Right ventricle myocardium superior (tissue), 1 donor: ENCODE measurements at regions not wholly inside any gene's neighbourhood (a gene's known extent, or its start where the extent isn't known, plus 50 kb on each side); places are given as distances from the start of the nearest gene placed in this dataset.

ENCODE experiments used
- ATAC-seq: fragments of 200-7000 bp; cut with Tn5 transposase; one replicate; pipeline ENCODE4 v1.9.1; 2020; ENCODE audit warnings: mild to moderate bottlenecking; ENCODE audit not compliant: poor library complexity
- DNase-seq: peaks from one replicate; pipeline ENCODE4 v3.0.0-alpha.2; 2020
- intact Hi-C: fragments of 100-400 bp; cut with DNase I; formaldehyde crosslinking; loops from one replicate; pipeline ENCODE4 v1.11.2; 2022
- donor health status: DM: no; HTN: yes; CAD: no; lungs with severe emphysema.

DNA sequence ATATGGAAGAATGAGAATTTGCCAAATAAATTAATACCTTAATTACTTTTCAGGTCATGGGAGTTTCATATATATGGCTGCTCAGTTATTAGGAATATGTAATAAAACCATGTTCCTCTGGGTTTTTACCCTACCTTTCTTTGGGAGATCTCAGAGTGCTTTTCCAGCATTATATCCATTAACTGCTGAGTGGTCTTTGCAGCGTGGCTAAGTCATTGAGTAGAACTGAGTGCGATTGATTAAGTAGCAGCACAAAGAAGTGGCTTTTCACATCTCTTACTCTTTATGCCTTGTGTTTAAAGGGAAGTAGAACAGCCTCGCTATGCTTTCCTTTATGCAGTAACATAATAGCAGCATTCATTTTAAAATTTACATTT is 340.1 kb downstream of the SNAPC1 start:
- intact Hi-C loops = no loop called here
- ATAC-seq = no peak
- DNase-seq = no peak

DNA sequence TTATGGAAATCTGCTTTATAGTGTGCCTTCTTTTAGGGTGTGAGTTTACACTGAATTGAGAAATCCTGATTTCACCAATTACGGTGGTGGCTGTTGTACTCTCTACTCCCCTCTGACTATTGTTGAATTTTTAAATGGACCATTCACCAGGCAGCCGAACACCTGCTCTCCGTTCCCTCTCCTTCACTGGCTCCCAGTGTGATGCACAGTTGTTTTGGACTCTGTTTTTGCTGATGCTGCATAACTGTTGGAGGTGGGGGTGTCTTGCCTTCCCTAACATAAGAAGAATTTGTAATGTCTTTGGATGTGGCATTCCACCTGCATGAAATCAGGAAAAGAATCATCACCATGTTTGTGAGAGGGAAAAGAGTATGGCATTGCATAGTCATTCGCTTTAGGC is 341.2 kb downstream of the SNAPC1 start:
- ATAC-seq (no peak), DNase-seq (no peak)
- intact Hi-C loops = no loop called here

DNA sequence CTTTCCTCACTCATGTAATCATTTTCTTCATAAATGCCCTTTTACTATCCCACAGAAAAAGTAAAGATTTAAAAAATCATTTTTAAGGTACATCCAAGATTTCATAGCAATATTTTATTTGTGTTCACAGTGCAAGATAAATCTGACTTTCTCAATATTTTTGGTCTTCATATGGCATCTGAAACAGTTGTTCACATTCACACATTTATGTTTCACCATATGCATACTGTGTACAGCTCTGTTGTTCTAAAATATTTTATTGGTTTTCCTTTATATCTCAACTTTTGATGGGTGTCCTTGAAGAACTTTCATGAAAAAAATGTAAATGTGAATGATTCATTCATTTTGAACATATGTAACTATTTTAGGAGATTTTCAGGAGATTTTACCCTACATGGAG is 348.7 kb downstream of the SNAPC1 start:
- DNase-seq = no peak
- intact Hi-C loops = no loop called here
- no peak for ATAC-seq

DNA sequence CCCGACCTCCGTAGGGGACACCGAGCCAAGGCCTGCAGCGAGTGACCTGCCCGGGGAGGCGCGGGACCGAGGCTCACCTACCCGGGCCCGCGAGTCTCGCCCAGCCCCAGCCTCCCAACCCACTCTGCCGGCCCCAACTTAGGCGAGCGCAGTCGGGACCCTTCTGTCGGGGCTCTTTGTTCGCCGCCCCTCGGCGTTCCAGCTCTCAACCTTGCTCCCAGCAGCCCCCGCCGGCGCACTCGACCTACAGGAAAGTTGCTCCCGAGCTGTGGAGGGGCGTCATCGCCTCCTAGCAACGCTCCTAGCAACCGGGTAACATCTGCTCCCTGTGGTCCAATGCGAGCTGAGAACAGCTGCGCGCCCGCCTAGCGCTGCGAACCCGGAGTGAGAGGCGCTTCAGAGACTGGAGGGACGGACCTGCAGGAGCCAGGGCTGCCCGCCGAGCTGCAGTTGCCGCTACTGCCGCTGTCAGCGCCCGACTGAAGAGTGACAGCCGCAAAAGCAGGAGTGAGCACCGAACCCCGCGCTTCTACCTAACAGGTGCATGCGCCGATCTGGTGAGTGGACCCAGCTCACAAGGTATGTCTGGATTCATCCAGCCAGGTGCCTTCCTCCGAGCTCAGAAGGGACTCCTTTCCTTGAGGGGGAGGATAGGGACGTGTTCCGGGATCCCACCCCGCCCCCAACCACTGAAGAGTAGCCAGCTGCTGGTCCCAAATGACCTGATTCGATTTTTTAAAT is 355.0 kb downstream of the SNAPC1 start:
- intact Hi-C loops = no loop called here

DNA sequence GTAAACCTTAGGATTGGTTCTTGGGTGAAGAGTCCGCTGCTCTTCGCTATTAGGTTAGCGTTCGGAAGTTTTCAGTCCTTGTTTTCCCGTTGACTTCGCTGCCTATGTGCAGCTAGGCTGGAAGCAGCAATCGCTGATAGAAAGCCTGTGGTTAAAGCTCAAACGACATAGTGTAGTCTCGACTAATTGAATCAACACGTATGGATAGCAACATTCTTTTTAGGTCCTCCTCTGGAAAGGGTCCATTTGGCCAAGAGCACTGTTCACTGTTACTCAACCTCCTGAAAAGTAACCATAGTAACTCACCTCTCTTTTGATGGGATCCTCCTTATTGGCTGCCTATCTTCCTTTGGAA is 355.5 kb downstream of the SNAPC1 start:
- intact Hi-C loops = no loop called here
- peak; percentile 12 for ATAC-seq

More for the DNA sequence above, 355.0 kb downstream of the SNAPC1 start:
- ATAC-seq = peak; percentile 96
- peak; percentile 69 for DNase-seq

DNA sequence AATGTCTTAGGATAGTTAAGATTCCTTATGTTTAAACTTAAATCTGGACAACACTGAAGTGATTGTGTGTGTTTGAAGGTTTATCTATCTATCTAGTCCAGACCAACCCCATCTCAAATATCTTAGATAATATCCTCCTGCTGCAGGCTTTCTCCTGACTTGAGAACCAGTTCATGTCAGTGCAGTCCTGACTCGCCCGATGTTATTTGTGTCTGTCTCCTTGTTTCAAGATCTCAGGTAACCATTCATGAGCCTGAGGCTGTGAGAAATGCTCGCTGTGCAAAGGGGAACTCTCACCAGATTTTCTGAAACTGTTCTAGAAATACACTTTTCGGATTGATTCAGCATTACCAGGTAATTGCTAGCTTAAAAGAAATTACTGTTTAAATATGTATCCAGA is 356.2 kb downstream of the SNAPC1 start:
- ATAC-seq (no peak), DNase-seq (no peak)
- intact Hi-C loops = no loop called here

More for the DNA sequence above, 355.5 kb downstream of the SNAPC1 start:
- no peak for DNase-seq

DNA sequence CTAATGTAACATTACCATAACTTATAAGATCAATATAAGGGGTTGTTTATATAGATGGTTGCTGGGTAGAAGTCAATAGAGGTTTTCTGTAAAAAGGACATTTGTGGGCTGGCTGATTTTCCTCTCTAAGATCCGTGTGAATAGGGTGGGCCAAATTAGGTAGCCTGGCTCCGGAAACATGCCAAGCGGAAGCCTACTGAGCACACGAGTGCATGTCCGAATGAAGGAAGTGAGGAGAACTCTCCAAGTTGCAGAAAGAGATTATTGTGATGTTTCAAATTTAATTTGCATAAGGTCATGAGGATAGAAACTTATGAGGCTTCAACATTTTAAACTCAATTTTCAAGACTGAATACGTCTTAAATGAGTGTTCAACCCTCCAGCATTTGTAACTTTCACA is 356.7 kb downstream of the SNAPC1 start:
- no peak for DNase-seq
- no peak for ATAC-seq

DNA sequence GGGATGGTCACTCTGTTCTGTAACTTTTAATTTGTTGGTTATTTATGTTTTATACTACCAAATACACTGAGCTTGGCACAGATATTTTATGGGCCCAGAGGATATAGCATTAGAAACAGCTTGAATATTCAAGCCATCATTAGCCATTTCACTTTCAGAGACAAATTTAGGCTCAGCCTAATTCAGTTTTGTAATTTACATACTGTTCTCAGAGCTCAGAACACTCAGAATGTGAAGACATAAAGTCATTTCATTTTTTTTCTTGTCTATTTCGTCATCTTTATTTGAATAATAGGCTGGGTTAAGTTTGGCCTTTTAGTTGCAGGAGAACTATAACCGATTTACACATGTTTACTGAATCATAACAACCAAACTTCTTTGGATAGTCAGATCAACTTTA is 361.7 kb downstream of the SNAPC1 start:
- intact Hi-C loops = loop anchor here (10.0 kb wide), 3 partner anchors 229 to 829 kb away; no protein-coding TSS in a partner anchor
- ATAC-seq (no peak), DNase-seq (no peak)

More for the DNA sequence above, 356.7 kb downstream of the SNAPC1 start:
- intact Hi-C loops = no loop called here

DNA sequence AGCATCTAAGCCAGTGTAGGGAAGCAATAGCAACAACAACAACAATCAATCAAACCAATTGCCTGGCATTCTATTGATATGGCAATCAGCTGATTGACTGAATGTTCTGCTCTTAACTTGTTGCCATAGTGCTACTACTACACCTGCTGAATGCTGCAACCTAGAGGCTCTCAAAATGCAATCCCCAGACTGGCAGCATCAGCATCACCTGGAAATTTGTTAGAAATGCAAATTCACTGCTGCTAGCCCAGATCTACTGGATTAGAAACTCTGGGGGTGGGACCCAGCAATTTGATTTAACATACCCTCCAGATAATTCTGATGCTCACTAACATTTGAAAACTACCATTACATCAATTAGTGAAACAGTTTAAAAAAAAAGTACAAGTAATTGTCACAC is 363.6 kb downstream of the SNAPC1 start:
- intact Hi-C loops = loop anchor here (10.0 kb wide), 3 partner anchors 231 to 831 kb away; no protein-coding TSS in a partner anchor
- ATAC-seq = no peak
- no peak for DNase-seq

DNA sequence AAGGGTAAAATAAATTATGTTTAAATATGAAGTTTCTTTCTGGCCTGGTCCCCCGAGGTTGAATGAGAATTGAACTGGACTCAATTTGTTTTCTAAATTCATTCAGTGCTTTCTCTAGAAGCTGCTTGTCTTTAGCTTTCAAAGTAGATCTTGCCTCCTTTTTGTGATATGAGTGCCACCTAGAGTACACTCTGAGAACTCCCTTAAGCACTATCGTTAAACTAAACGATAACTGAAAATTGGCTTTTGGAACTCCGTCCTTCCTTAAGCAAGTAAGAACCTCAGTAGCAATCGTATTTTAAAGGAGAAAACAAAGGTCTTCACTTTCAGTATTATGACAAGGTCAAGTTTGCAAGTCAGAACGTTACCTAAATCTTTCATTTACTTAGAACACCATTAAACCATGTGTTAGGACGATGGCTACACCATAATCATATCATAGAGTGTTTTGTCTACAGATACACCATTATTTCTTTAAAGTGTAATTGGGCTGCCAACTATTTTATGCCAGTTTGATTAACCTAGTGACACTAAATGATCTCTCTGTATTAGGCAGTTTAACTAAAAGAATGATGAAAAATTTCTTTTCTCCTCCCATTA is 364.8 kb downstream of the SNAPC1 start:
- no peak for DNase-seq
- peak; percentile 80 for ATAC-seq
- intact Hi-C loops = loop anchor here (10.0 kb wide), 3 partner anchors 232 to 832 kb away; no protein-coding TSS in a partner anchor

DNA sequence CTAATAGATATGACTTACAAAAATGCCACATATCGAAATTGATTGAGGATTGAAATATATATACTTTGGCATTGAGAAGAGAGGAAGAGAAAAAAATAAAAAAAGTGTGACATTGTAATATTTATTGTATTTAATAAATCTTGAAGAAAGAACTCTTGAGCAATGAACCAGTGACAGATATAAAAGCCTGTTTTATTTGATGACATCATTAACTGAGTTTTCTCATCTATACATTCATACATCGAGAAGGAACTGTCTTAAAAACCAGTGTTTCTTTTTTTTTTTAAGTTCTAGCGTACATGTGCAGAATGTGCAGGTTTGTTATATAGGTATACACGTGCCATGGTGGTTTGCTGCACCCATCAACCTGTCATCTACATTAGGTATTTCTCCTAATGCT is 368.2 kb downstream of the SNAPC1 start:
- intact Hi-C loops = no loop called here
- DNase-seq (no peak), ATAC-seq (no peak)

DNA sequence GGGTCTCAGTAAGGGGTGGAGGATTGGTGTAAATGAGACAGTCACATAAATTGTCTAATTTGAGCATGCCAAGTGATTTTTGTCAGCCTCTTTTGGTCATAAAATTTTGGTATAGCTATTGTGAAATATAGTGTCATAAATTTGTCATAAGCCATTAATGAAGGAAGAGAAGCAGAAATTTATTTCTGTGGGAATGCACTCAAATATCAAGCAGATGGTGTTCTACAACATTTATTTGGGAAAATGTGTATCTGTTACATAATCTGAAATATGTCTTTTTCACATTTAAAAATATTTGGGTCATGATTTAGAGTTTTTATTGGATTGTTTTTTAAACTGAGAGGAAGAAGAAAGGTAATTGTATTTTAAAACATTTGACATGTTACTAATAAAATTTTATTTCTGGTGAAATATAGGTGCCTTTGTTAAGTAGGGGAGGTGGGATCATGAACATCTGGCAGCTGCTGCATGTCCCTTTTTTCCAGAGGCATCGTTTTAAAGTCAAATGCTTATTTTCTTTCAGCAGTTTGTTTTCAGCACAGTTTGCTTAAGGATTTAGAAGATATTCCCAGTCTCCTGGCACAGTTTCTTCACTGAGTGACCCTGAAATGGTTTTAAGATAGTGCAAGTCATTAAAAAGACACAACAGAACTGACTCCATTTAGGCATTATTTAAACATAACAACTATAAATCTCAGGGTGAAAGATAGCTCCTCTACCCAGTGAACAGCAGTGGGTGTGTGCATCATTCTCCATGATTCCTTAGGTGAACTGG is 371.7 kb downstream of the SNAPC1 start:
- ATAC-seq (no peak), DNase-seq (no peak)
- intact Hi-C loops = no loop called here

DNA sequence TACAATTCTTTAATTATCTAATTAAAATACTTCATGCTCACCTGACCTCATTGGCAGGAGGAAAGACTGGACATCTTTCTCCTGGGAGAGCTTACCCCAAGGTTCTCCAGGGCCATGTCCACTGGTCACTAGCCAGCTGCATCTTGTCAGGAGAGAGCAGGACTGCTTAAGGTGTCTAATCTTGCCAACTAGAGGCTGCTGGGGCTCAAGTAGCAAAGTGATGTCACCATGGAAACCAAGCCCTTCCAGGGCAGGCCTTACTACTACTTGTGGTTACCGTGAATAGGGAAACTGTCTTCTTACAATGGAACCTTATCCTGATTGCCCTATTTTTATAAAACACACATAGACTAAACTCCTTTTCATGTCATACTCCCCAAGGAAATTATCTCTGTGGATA is 376.4 kb downstream of the SNAPC1 start:
- DNase-seq (no peak), ATAC-seq (peak; percentile 62)
- intact Hi-C loops = no loop called here

DNA sequence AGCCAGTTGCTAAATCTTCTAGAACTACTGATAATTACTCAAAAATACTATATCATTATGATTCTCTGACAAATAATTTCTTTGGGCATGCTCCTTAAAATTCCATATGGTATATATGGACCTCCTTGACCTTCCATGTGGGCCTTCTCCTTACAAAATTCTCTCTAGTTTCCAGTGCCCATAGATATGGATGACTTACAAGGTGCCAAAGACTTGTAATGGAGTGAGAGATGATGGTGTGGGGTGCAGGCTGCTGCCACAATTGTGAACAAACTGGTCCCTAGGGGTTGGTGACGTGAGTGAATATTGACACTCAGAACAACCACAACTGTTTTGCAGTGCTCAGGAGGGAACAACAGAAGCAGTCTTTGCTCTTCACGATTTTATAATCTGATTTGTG is 378.9 kb downstream of the SNAPC1 start:
- DNase-seq (no peak), ATAC-seq (no peak)
- intact Hi-C loops = no loop called here

DNA sequence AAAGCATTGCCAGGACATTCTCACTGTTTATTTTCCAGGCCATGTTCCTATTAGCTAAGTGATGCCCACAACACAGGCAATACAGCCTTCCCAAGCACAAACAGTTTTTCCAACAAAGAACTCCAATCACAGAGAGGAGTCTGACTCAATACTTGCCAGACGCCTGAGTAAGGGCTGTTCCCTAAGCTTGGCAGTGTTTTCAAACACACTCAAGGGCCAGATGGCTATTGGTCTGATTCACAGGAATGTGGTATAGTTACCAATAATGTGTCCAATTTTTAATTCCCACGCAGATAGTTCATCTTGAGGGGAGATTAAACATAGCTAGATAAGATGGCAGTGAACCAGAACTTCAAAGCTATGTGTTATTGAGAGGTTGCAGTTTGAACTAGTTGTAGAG is 381.0 kb downstream of the SNAPC1 start:
- DNase-seq (no peak), ATAC-seq (peak; percentile 76)
- intact Hi-C loops = no loop called here

DNA sequence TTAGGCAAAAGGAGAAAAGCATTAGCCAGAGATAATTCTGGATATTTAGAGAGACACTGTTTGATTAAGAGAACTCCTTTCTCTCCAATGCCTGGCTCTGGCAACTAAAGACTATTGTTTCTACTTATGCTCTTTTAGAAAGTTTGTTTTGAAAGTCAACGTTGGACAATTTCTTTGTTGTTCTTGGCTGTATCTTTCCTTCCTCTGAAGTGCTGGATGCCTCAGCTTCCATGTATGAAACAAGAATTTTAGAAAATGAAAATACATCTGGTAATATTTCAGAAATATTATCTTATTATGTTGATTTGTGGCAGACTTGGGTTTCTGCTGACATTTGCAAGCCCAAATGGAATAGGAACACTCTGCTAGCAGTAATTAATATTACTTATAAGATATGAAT is 382.6 kb downstream of the SNAPC1 start:
- intact Hi-C loops = no loop called here
- peak; percentile 71 for ATAC-seq

DNA sequence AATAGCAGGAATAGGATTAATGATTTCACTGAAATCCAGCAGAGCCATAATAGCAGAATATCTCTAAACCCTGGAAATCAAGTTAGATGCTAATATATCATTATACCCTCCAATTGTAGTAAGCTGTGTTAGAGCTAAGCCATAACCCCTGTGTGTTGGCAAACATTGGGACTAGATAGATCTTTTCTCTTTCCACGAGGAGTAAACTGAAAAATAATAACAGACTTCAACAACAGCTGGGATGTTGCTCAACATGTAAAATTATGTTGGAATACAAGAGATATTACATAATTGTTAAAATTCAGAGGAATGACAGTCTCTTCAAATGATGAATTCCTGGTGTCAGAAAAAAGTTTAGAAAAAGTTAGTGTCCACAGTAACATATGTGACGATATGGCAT is 383.8 kb downstream of the SNAPC1 start:
- ATAC-seq (peak; percentile 53), DNase-seq (no peak)
- intact Hi-C loops = no loop called here

More for the DNA sequence above, 382.6 kb downstream of the SNAPC1 start:
- no peak for DNase-seq

DNA sequence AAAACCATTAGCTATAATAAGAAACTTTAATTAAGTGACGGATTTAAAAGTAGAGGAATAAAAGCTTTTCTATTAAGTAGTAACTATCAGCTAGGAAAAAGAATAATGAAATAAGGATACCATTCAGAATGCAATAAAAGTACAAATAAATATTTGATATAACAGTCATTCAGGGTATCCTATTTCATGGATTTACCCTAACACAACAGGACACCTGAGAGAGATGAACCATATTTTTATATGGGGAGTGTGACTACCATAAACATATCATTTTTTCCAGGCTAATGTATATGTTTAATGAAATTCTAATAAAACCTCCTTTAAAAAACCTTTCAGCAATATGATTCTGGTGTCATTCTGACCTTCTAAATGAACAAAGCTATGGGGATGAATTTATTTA is 393.8 kb downstream of the SNAPC1 start:
- intact Hi-C loops = no loop called here
- ATAC-seq (no peak), DNase-seq (no peak)

DNA sequence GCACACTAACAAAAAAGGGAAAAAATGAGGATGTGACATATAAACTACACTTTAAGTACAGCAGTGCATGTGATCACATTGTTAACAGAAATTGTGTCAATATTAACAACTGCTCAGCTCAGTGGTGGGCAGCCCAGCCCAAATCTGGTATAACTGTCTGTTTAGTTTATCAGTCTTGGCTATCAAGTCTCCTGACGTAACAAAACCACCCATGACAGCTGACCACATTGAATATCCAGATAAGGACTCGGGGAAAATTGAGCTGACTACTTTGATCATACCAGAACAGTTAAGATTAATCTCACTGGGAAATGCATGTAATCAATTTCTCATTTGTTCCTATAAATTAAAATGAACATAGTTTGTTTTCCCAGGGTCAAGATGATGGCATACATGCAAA is 396.6 kb downstream of the SNAPC1 start:
- DNase-seq (no peak), ATAC-seq (no peak)
- intact Hi-C loops = no loop called here

DNA sequence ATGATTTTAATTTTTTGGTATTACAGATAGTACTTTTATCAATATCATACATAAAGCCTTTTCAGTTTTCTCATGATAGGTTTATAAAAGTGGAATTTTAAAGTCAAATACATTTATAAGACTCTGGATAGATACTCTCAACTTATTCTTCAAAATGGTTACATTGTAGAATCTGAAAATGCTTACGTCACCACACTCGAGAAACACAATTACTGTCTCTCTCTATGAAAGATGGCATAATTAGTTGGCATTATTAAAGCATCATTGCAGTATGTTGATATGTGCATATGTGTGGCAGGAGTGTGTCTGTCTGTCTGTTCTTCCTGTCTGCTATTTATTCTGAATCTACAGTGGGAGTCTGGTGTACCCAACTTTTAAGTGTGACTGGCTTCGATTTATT is 397.1 kb downstream of the SNAPC1 start:
- intact Hi-C loops = no loop called here
- no peak for ATAC-seq
- no peak for DNase-seq
